ENCODE measurements at regions not wholly inside any gene's neighbourhood (a gene's known extent, or its start where the extent isn't known, plus 50 kb on each side); places are given as distances from the start of the nearest gene placed in this dataset.

DNA sequence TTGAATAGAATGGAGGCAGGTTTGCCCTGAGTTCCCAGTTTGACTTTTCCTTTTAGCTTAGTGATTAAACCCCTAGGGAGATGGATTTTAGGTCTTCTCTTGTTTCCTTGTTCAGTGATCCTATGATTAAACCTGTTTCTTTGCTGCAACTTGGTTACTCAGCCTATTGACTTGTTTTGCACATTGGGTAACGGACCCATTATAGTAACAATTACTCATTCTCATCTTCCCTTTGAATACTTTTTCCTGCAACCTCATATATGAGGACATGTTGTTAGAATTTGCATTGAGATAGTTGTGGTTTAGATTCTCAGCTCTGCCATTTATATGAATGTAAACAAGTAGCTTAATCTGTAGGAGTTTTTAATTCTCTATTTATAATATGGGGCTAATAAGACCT lies 489.2 kb upstream of the CNTN5 start:
- no peak for TF ChIP-seq POLR2A (IDR thresholded peaks at IDR 0.05; ENCODE audit: extremely low read depth, insufficient read length)
- TF ChIP-seq, protein P1, sequence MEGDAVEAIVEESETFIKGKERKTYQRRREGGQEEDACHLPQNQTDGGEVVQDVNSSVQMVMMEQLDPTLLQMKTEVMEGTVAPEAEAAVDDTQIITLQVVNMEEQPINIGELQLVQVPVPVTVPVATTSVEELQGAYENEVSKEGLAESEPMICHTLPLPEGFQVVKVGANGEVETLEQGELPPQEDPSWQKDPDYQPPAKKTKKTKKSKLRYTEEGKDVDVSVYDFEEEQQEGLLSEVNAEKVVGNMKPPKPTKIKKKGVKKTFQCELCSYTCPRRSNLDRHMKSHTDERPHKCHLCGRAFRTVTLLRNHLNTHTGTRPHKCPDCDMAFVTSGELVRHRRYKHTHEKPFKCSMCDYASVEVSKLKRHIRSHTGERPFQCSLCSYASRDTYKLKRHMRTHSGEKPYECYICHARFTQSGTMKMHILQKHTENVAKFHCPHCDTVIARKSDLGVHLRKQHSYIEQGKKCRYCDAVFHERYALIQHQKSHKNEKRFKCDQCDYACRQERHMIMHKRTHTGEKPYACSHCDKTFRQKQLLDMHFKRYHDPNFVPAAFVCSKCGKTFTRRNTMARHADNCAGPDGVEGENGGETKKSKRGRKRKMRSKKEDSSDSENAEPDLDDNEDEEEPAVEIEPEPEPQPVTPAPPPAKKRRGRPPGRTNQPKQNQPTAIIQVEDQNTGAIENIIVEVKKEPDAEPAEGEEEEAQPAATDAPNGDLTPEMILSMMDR (IDR thresholded peaks at IDR 0.05; ENCODE audit: low read depth, low read length): no peak

Measured in NB4 (cell line).